Esophagus muscularis mucosa (tissue), 3 donors: ENCODE measurements at regions not wholly inside any gene's neighbourhood (a gene's known extent, or its start where the extent isn't known, plus 50 kb on each side); places are given as distances from the start of the nearest gene placed in this dataset.

Experiments used
- POLR2AphosphoS5 ChIP-seq, 2 donors: sonication (generic); formaldehyde crosslinking; IDR thresholded peaks; one replicate each; pipeline ENCODE4 v1.6.1; 2017; ENCODE audit warnings: antibody characterized with exemption in 2 of 2
- TF ChIP-seq, protein P1 (sequence below), 3 experiments: fragments of 200-600 bp in 2 of 3; fragments of 450-650 bp in 1 of 3; sonication (generic) in 2 of 3; IDR thresholded peaks; one replicate each; pipeline ENCODE4 v1.5.1; 2017 to 2019; ENCODE audit warnings: antibody characterized with exemption in 3 of 3, mild to moderate bottlenecking in 2 of 3, moderate library complexity in 1 of 3

DNA sequence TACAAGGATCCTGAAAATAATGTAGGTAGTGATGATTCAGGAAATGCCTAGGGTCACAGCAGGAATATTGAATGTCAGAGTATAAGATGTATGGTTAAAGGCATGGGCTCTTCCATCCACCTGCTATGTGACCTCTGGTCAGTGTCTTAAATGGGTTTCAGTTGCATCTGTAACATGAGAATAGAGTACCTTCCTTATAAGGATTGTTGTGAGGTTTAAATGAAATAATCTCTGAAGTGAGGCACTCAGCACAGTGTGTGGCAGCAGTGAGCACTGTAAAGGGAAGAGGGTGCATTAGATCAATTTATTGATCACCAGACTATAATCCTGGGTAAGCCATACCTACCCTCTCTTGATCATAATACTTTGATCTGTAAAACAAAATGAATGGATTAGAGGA lies 319.1 kb downstream of the SLC4A3 start:
- no peak for TF ChIP-seq POLR2AphosphoS5 (IDR thresholded peaks at IDR 0.05)
- TF ChIP-seq, protein P1, sequence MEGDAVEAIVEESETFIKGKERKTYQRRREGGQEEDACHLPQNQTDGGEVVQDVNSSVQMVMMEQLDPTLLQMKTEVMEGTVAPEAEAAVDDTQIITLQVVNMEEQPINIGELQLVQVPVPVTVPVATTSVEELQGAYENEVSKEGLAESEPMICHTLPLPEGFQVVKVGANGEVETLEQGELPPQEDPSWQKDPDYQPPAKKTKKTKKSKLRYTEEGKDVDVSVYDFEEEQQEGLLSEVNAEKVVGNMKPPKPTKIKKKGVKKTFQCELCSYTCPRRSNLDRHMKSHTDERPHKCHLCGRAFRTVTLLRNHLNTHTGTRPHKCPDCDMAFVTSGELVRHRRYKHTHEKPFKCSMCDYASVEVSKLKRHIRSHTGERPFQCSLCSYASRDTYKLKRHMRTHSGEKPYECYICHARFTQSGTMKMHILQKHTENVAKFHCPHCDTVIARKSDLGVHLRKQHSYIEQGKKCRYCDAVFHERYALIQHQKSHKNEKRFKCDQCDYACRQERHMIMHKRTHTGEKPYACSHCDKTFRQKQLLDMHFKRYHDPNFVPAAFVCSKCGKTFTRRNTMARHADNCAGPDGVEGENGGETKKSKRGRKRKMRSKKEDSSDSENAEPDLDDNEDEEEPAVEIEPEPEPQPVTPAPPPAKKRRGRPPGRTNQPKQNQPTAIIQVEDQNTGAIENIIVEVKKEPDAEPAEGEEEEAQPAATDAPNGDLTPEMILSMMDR (IDR thresholded peaks at IDR 0.05) = no peak
